K562 (cell line): ENCODE measurements at regions not wholly inside any gene's neighbourhood (a gene's known extent, or its start where the extent isn't known, plus 50 kb on each side); places are given as distances from the start of the nearest gene placed in this dataset.

ENCODE experiments used
- ATAC-seq: fragments of 200-7000 bp; cut with Tn5 transposase; 3 replicates; pipeline ENCODE4 v1.9.1; 2020; ENCODE audit warnings: moderate library complexity
- BruUV-seq: library from RNA; stranded (reverse); fragments of 400-500 nt; replicated peaks from 2 replicates; lab custom pipeline; 2021; lab: Mats Ljungman, UMichigan
- CTCF ChIA-PET: fragments of 300-600 bp; formaldehyde crosslinking; extraction: SDS; loops from one replicate; lab custom pipeline; 2021; ENCODE audit warnings: low intra/inter-chr PET ratio; lab: Yijun Ruan, JAX
- POLR2A ChIA-PET: fragments of 300-600, 350-650 bp; sonication (Branson Sonifier 250); formaldehyde crosslinking; extraction: SDS; loops from one replicate; lab custom pipeline; 2021; ENCODE audit warnings: antibody characterized with exemption, inconsistent platforms; lab: Yijun Ruan, JAX
- DNase-seq, 4 experiments: peaks; one replicate each; pipeline versions ENCODE4 v3.0.0 to v3.0.0-alpha.2; 2011 to 2018; ENCODE audit warnings: low spot score in 3 of 4, mixed read lengths in 3 of 4; ENCODE audit errors: extremely low read depth in 1 of 4
- FAIRE-seq: peaks from 2 replicates; lab custom pipeline; 2011; peaks lifted over from hg19 to GRCh38; lab: Jason Lieb, UNC
- H2AFZ ChIP-seq: 2 replicates; pipeline ENCODE4 v1.6.0; 2011; ENCODE audit warnings: low read depth, low read length, control low read depth, inconsistent platforms
- H3K27ac ChIP-seq: fragments of 200-600 bp; 3 replicates; pipeline ENCODE4 v1.8.0; 2011; ENCODE audit warnings: low read depth, mild to moderate bottlenecking, control low read depth, inconsistent platforms, low read length, moderate library complexity, mixed read lengths; ENCODE audit errors: extremely low read depth
- H3K27me3 ChIP-seq, 2 experiments: fragments of 300-600 bp in 1 of 2; 2 replicates in 1 of 2; 3 replicates in 1 of 2; pipeline versions ENCODE4 v1.6.0 to v1.8.0; 2011; ENCODE audit warnings: inconsistent platforms in 2 of 2, low read length in 2 of 2, mild to moderate bottlenecking in 1 of 2, mixed read lengths in 1 of 2, moderate library complexity in 1 of 2; ENCODE audit not compliant: control insufficient read depth in 2 of 2, insufficient read depth in 2 of 2
- H3K36me3 ChIP-seq: fragments of 300-600 bp; 3 replicates; pipeline ENCODE4 v1.8.0; 2011; ENCODE audit warnings: mild to moderate bottlenecking, low read length, inconsistent platforms; ENCODE audit not compliant: control insufficient read depth, insufficient read depth
- H3K4me1 ChIP-seq, 2 experiments: fragments of 200-600 bp in 1 of 2; replicated peaks in 1 of 2; 2 replicates in 1 of 2; 3 replicates in 1 of 2; pipeline versions ENCODE4 v1.5.1 to v1.8.0; 2011; ENCODE audit warnings: inconsistent platforms in 2 of 2, low read length in 2 of 2, mild to moderate bottlenecking in 1 of 2, mixed read lengths in 1 of 2, moderate library complexity in 1 of 2; ENCODE audit not compliant: control insufficient read depth in 2 of 2, insufficient read depth in 2 of 2
- H3K4me2 ChIP-seq: 2 replicates; pipeline ENCODE4 v1.6.1; 2011; ENCODE audit warnings: low read length, control low read depth, inconsistent platforms, mixed read lengths; ENCODE audit not compliant: insufficient read depth
- H3K4me3 ChIP-seq: fragments of 200-600 bp; sonication (generic), shearing (Covaris generic); 2 replicates; pipeline ENCODE4 v1.5.1; 2016; ENCODE audit warnings: control low read depth, inconsistent platforms
- H3K79me2 ChIP-seq: fragments of 200-600 bp; 3 replicates; pipeline ENCODE4 v1.8.0; 2011; ENCODE audit warnings: low read length, inconsistent platforms; ENCODE audit not compliant: control insufficient read depth, insufficient read depth
- H3K9ac ChIP-seq, 2 experiments: 2 replicates each; pipeline versions ENCODE4 v1.6.0 to v1.6.1; 2011; ENCODE audit warnings: low read depth in 2 of 2, low read length in 2 of 2, control low read depth in 1 of 2, inconsistent platforms in 1 of 2, mild to moderate bottlenecking in 1 of 2, mixed read lengths in 1 of 2; ENCODE audit not compliant: insufficient read depth in 1 of 2
- H3K9me1 ChIP-seq: one replicate; pipeline ENCODE4 v1.6.0; 2011; ENCODE audit warnings: inconsistent platforms, mild to moderate bottlenecking, low read length, moderate library complexity; ENCODE audit not compliant: control insufficient read depth, insufficient read depth
- H3K9me3 ChIP-seq: replicated peaks from 2 replicates; pipeline ENCODE4 v1.5.1; 2011; ENCODE audit warnings: low read depth, low read length, inconsistent platforms; ENCODE audit not compliant: control insufficient read depth, insufficient read depth
- H4K20me1 ChIP-seq: replicated peaks from 2 replicates; pipeline ENCODE4 v1.6.1; 2011; ENCODE audit warnings: low read length, inconsistent platforms, mixed read lengths; ENCODE audit not compliant: control insufficient read depth, insufficient read depth
- ARHGAP35 ChIP-seq: fragments of 450-650 bp; IDR thresholded peaks from 2 replicates; pipeline ENCODE4 v1.6.1; 2018; ENCODE audit not compliant: partially characterized antibody
- ASH1L ChIP-seq: fragments of 450-650 bp; IDR thresholded peaks from 2 replicates; pipeline ENCODE4 v1.6.1; 2018; ENCODE audit warnings: borderline replicate concordance, mild to moderate bottlenecking, low read depth; ENCODE audit not compliant: partially characterized antibody
- CBFA2T2 ChIP-seq: fragments of 450-650 bp; conservative IDR thresholded peaks from 2 replicates; pipeline ENCODE4 v1.6.1; 2017; ENCODE audit warnings: mild to moderate bottlenecking
- ELF2 ChIP-seq: fragments of 250-450 bp; sonication (Bioruptor Pico); IDR thresholded peaks from 2 replicates; pipeline ENCODE4 v1.5.0; 2021; ENCODE audit warnings: mild to moderate bottlenecking
- FIP1L1 ChIP-seq: fragments of 200-400 bp; formaldehyde crosslinking; IDR thresholded peaks from 2 replicates; pipeline ENCODE4 v1.6.1; 2018; ENCODE audit warnings: mild to moderate bottlenecking, low read depth, low read length; ENCODE audit not compliant: poor library complexity, severe bottlenecking
- HBP1 ChIP-seq: fragments of 450-650 bp; formaldehyde crosslinking; IDR thresholded peaks from 2 replicates; pipeline ENCODE4 v1.4.0; 2022; ENCODE audit warnings: missing genetic modification characterization
- KDM2B ChIP-seq: fragments of 250-450 bp; sonication (Bioruptor Pico); IDR thresholded peaks from 2 replicates; pipeline ENCODE4 v1.8.0; 2021; ENCODE audit warnings: mild to moderate bottlenecking, moderate library complexity
- KHSRP ChIP-seq: fragments of 450-650 bp; IDR thresholded peaks from 2 replicates; pipeline ENCODE4 v1.6.1; 2017
- KLF13 ChIP-seq: fragments of 450-650 bp; IDR thresholded peaks from 2 replicates; pipeline ENCODE4 v1.6.1; 2016; ENCODE audit warnings: missing genetic modification characterization, low read depth, mild to moderate bottlenecking, missing compliant biosample characterization, moderate library complexity, borderline replicate concordance
- MCM3 ChIP-seq: fragments of 450-650 bp; IDR thresholded peaks from 2 replicates; pipeline ENCODE4 v1.6.1; 2016
- MTA2 ChIP-seq: fragments of 450-650 bp; IDR thresholded peaks from 2 replicates; pipeline ENCODE4 v1.6.1; 2016; ENCODE audit warnings: low read depth
- NCOA2 ChIP-seq, 2 experiments: fragments of 450-650 bp; IDR thresholded peaks; 2 replicates each; pipeline ENCODE4 v1.6.1; 2018; ENCODE audit warnings: mild to moderate bottlenecking in 2 of 2, moderate library complexity in 1 of 2; ENCODE audit not compliant: partially characterized antibody in 2 of 2
- SIN3A ChIP-seq, 2 experiments: fragments of 150-350 bp in 1 of 2; IDR thresholded peaks; 2 replicates each; pipeline ENCODE4 v1.6.1; 2011 to 2016; ENCODE audit warnings: borderline replicate concordance in 2 of 2, low read depth in 2 of 2, low read length in 2 of 2, mild to moderate bottlenecking in 2 of 2, moderate library complexity in 2 of 2; ENCODE audit not compliant: control insufficient read depth in 1 of 2
- SMARCA4 ChIP-seq: fragments of 450-650 bp; IDR thresholded peaks from 2 replicates; pipeline ENCODE4 v1.6.1; 2016
- STAT5A ChIP-seq: IDR thresholded peaks from 2 replicates; pipeline ENCODE4 v1.6.1; 2012; ENCODE audit warnings: low read length, inconsistent platforms, borderline replicate concordance
- ZNF217 ChIP-seq: sonication (generic); formaldehyde crosslinking; IDR thresholded peaks from 2 replicates; pipeline ENCODE4 v1.8.0; 2022; ENCODE audit warnings: mild to moderate bottlenecking, missing genetic modification reagents
- ZNF232 ChIP-seq: sonication (generic); formaldehyde crosslinking; IDR thresholded peaks from 2 replicates; pipeline ENCODE4 v1.8.0; 2022; ENCODE audit warnings: mild to moderate bottlenecking, missing genetic modification reagents
- ZNF239 ChIP-seq: fragments of 250-450 bp; sonication (Bioruptor Pico); IDR thresholded peaks from 2 replicates; pipeline ENCODE4 v1.4.0; 2020; ENCODE audit warnings: mild to moderate bottlenecking
- ZNF444 ChIP-seq: fragments of 250-450 bp; sonication (Bioruptor Pico); IDR thresholded peaks from 2 replicates; pipeline ENCODE4 v1.4.0; 2020; ENCODE audit warnings: mild to moderate bottlenecking, moderate library complexity
- ZNF766 ChIP-seq: fragments of 200-800 bp; sonication (Bioruptor generic); conservative IDR thresholded peaks from 2 replicates; pipeline ENCODE4 v1.6.1; 2016; ENCODE audit warnings: missing genetic modification characterization, missing compliant biosample characterization
- WGBS: fragments of 100-300 bp; shearing (Covaris generic); methylation state at CpG from one replicate; pipeline ENCODE4 v1.1.6; 2016; ENCODE audit warnings: low coverage, mixed read lengths; ENCODE audit not compliant: insufficient coverage; ENCODE audit errors: missing lambda C conversion rate; 5-methylcytosine and 5-hydroxymethylcytosine counted together
- in situ Hi-C: fragments of 300-500 bp; cut with MboI; formaldehyde crosslinking; loops from 4 replicates; pipeline ENCODE4 v1.15.0; 2018; ENCODE audit warnings: inconsistent platforms, mixed read lengths
- intact Hi-C: fragments of 100-400 bp; cut with micrococcal nuclease; formaldehyde crosslinking; loops from 2 replicates; pipeline ENCODE4 v1.14.2; 2022

GRCh38 chr11:92141159-92141558 is 83.5 kb upstream of the FAT3 start:
- 3% methylated on average over 3 of the region's 3 CpGs for WGBS
- intact Hi-C loops: no loop called here

More at GRCh38 chr11:92141159-92141558, 83.5 kb upstream of the FAT3 start:
- no peak overlapping the region for H3K9ac ChIP-seq
- FAIRE-seq: no peak
- TF ChIP-seq HBP1 (CRISPR knock-in tag): no peak
- TF ChIP-seq KDM2B: no peak
- no peak for TF ChIP-seq ZNF766
- TF ChIP-seq ASH1L: no peak
- TF ChIP-seq CBFA2T2: no peak
- TF ChIP-seq ZNF217 (CRISPR knock-in tag): no peak
- TF ChIP-seq ZNF444 (CRISPR knock-in tag): no peak
- TF ChIP-seq FIP1L1: no peak
- TF ChIP-seq SMARCA4: no peak
- no peak for TF ChIP-seq ZNF239 (CRISPR knock-in tag)
- no peak for TF ChIP-seq STAT5A
- TF ChIP-seq ELF2: no peak
- TF ChIP-seq KHSRP: no peak
- no peak for TF ChIP-seq MCM3
- TF ChIP-seq MTA2: no peak
- no peak for TF ChIP-seq NCOA2 (IDR thresholded peaks at IDR 0.05; ENCODE audit: partially characterized antibody in 2 of 2)
- TF ChIP-seq ARHGAP35: no peak
- TF ChIP-seq KLF13: no peak
- no peak for TF ChIP-seq ZNF232 (CRISPR knock-in tag)
- no peak for TF ChIP-seq SIN3A (IDR thresholded peaks at IDR 0.05; ENCODE audit: borderline replicate concordance in 2 of 2, control insufficient read depth in 1 of 2, low read depth in 2 of 2, low read length in 2 of 2)
- in situ Hi-C loops: no loop called here
- no peak for ATAC-seq
- BruUV-seq: no TSS peak
- no peaks in the 10 kb centered on the region for H4K20me1 ChIP-seq
- ChIA-PET POLR2A (interaction anchor here (0.6 to 1.1 kb wide), 2 partner anchors 9 to 966 kb away, joined by 3 to 4 read pairs; no protein-coding TSS in a partner anchor), CTCF (no interaction called here)
- no peak overlapping the region for H3K4me3 ChIP-seq
- no peaks in the 10 kb centered on the region for H3K79me2 ChIP-seq
- H3K9me1 ChIP-seq: no peaks in the 10 kb centered on the region
- DNase-seq: no peak
- no peak overlapping the region for H3K4me2 ChIP-seq
- H3K27me3 ChIP-seq: no peaks in the 10 kb centered on the region
- no peak overlapping the region for H3K27ac ChIP-seq
- no peaks in the 10 kb centered on the region for H3K36me3 ChIP-seq
- H3K9me3 ChIP-seq: no peaks in the 10 kb centered on the region
- H3K4me1 ChIP-seq: no peaks in the 10 kb centered on the region
- H2AFZ ChIP-seq: no peak overlapping the region
